ENCODE measurements at regions not wholly inside any gene's neighbourhood (a gene's known extent, or its start where the extent isn't known, plus 50 kb on each side); places are given as distances from the start of the nearest gene placed in this dataset.

GRCh38 chr7:26060733-26061677 is 91.0 kb upstream of the NFE2L3 start:
- TF ChIP-seq POLR2A (IDR thresholded peaks at IDR 0.05; ENCODE audit: low read length), result no peak
- no peak for TF ChIP-seq GATA1 (IDR thresholded peaks at IDR 0.05; ENCODE audit: low read depth, low read length)

Data from erythroblast (primary cell).